Esophagus squamous epithelium (tissue), 5 donors: ENCODE measurements at regions not wholly inside any gene's neighbourhood (a gene's known extent, or its start where the extent isn't known, plus 50 kb on each side); places are given as distances from the start of the nearest gene placed in this dataset.
A peak's percentile ranks its signal among the peaks of the same experiment; 100 is the strongest.

Source experiments
- DNase-seq: peaks from one replicate; lab custom pipeline; 2025; lab: John Stamatoyannopoulos, UW
- H3K27ac ChIP-seq, 4 donors: fragments of 200-600 bp; sonication (generic); one replicate each; pipeline ENCODE4 v1.5.1; 2016 to 2019; ENCODE audit warnings: mild to moderate bottlenecking in 1 of 4
- H3K27me3 ChIP-seq, 4 donors: fragments of 200-600 bp; sonication (generic); 1 replicate in 3 of 4; 2 replicates in 1 of 4; pipeline versions ENCODE4 v1.5.1 to v1.6.0; 2017 to 2021; ENCODE audit warnings: antibody characterized with exemption in 1 of 4
- H3K36me3 ChIP-seq, 3 donors: fragments of 200-600 bp; sonication (generic); one replicate each; pipeline ENCODE4 v1.5.1; 2016 to 2019
- H3K4me1 ChIP-seq, 3 donors: fragments of 200-600 bp; sonication (generic); one replicate each; pipeline ENCODE4 v1.5.1; 2017 to 2019
- H3K4me3 ChIP-seq, 4 donors: fragments of 200-600 bp; sonication (generic); 1 replicate in 3 of 4; 2 replicates in 1 of 4; pipeline ENCODE4 v1.5.1; 2016 to 2019; ENCODE audit warnings: mild to moderate bottlenecking in 2 of 4, moderate library complexity in 1 of 4
- H3K9me3 ChIP-seq, 3 donors: fragments of 200-600 bp; sonication (generic); one replicate each; pipeline ENCODE4 v1.5.1; 2016 to 2019
- CTCF ChIP-seq, 6 experiments: fragments of 450-650 bp in 4 of 6; fragments of 200-600 bp in 2 of 6; sonication (generic) in 2 of 6; IDR thresholded peaks; one replicate each; pipeline ENCODE4 v1.5.1; 2016 to 2019; ENCODE audit warnings: antibody characterized with exemption in 6 of 6, mild to moderate bottlenecking in 4 of 6, moderate library complexity in 4 of 6
- POLR2A ChIP-seq, 4 donors: fragments of 450-650 bp; IDR thresholded peaks; one replicate each; pipeline ENCODE4 v1.6.1; 2017; ENCODE audit warnings: antibody characterized with exemption in 4 of 4, mild to moderate bottlenecking in 4 of 4, moderate library complexity in 3 of 4
- WGBS, 2 donors: methylation state at CpG; one replicate each; pipeline ENCODE4 v1.1.5; 2018; 5-methylcytosine and 5-hydroxymethylcytosine counted together
- intact Hi-C: fragments of 100-400 bp; cut with DNase I; formaldehyde crosslinking; loops from one replicate; pipeline ENCODE4 v1.15.0; 2022
- donor health status: DM: yes; HTN: yes; CAD: no.

GRCh38 chr9:79246170-79246569 is 325.6 kb upstream of the TLE4 start:
- no peak overlapping the region for H3K27ac ChIP-seq
- H3K36me3 ChIP-seq = no peaks in the 10 kb centered on the region
- H3K27me3 ChIP-seq = peaks cover 0 to 14% (median 0%) of the 10 kb centered on the region in 4 donors
- TF ChIP-seq CTCF (IDR thresholded peaks at IDR 0.05) (no peak), POLR2A (IDR thresholded peaks at IDR 0.05) (no peak)
- no peaks in the 10 kb centered on the region for H3K9me3 ChIP-seq
- H3K4me1 ChIP-seq = no peaks in the 10 kb centered on the region
- intact Hi-C loops = no loop called here
- WGBS, 2 donors = 71 to 86% methylated on average over 1 of the region's 1 CpG
- no peak overlapping the region for H3K4me3 ChIP-seq
- DNase-seq = no peak

DNA sequence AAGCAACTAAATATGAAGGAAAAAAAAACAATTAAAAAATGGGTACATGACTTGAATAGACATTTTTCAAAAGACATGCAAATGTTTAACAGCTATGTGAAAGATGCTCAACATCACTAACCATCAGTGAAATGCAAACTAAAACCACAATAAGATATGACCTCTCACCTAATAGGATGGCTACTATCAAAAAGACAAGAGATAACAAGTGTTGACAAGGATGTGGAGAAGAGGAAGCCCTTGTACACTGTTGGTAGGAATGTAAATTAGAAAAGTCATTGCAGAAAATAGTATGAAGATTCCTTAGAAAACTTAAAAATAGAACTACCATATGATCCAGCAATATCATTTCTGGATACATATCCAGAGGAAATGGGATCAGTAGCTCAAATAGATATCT is 324.7 kb upstream of the TLE4 start:
- Histone ChIP-seq H3K4me3 (no peak overlapping the region), H3K4me1 (no peaks in the 10 kb centered on the region), H3K27me3 (peaks cover 0 to 14% (median 0%) of the 10 kb centered on the region in 4 donors), H3K36me3 (no peaks in the 10 kb centered on the region), H3K27ac (no peak overlapping the region), H3K9me3 (no peaks in the 10 kb centered on the region)
- TF ChIP-seq CTCF (IDR thresholded peaks at IDR 0.05) (no peak), POLR2A (IDR thresholded peaks at IDR 0.05) (no peak)
- intact Hi-C loops = no loop called here
- no peak for DNase-seq

- Histone ChIP-seq H3K27ac (no peak overlapping the region), H3K4me1 (no peaks in the 10 kb centered on the region), H3K9me3 (no peaks in the 10 kb centered on the region), H3K36me3 (no peaks in the 10 kb centered on the region), H3K4me3 (no peak overlapping the region), H3K27me3 (peaks cover 0 to 31% (median 0%) of the 10 kb centered on the region in 4 donors)
- intact Hi-C loops = no loop called here
- DNase-seq = no peak
- TF ChIP-seq POLR2A (IDR thresholded peaks at IDR 0.05) (no peak), CTCF (IDR thresholded peaks at IDR 0.05) (no peak)
- 63 to 72% methylated on average over 1 of the region's 1 CpG for WGBS, 2 donors
Observed at GRCh38 chr9:79250806-79251205, 321.0 kb upstream of the TLE4 start.

- H3K27me3 ChIP-seq = peaks cover 0 to 64% (median 0%) of the 10 kb centered on the region in 4 donors
- DNase-seq = no peak
- H3K4me1 ChIP-seq = peaks cover 0 to 22% (median 7%) of the 10 kb centered on the region in 3 donors
- intact Hi-C loops = no loop called here
- WGBS, 2 donors = 77 to 89% methylated on average over 8 of the region's 8 CpGs
- no peak for TF ChIP-seq POLR2A (IDR thresholded peaks at IDR 0.05)
- peak in 1 of 6 experiments; percentile 40 for TF ChIP-seq CTCF (IDR thresholded peaks at IDR 0.05)
- no peaks in the 10 kb centered on the region for H3K36me3 ChIP-seq
- no peak overlapping the region for H3K4me3 ChIP-seq
- H3K27ac ChIP-seq = no peak overlapping the region
- no peaks in the 10 kb centered on the region for H3K9me3 ChIP-seq
Observed at GRCh38 chr9:79254900-79255650, 316.7 kb upstream of the TLE4 start.

DNA sequence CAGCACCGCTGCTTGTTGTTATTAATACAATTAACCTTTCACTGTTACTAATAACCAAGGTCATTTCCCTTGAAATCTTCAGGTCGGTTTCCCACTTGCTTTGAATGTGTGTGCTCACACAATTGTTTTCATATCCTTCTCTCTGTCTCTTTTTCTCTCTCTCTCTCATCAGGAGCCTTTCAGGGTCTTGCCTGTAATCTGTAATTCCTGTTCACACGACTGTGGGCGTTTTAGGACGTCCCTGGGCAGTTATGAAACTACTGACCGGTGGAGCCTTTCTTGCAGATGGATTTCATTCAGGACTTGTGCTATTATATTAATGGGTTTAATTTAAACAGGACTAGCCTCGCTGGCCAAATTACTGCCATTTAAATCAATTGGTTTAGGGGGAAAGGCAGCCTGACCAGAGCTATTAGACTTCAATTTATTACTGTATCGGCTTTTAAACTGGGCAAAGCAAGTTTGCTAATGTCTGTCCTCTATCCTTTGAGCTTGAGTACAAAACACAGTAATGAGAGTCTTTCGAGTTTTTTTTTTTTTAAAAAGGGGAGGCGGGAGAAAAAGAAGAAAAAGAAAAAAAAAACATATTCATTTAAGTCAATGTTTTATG is 316.0 kb upstream of the TLE4 start:
- no peak for DNase-seq
- H3K27ac ChIP-seq = no peak overlapping the region
- TF ChIP-seq CTCF (IDR thresholded peaks at IDR 0.05) (no peak), POLR2A (IDR thresholded peaks at IDR 0.05) (no peak)
- H3K4me1 ChIP-seq = peaks cover 0 to 22% (median 7%) of the 10 kb centered on the region in 3 donors
- no peaks in the 10 kb centered on the region for H3K36me3 ChIP-seq
- intact Hi-C loops = no loop called here
- H3K9me3 ChIP-seq = no peaks in the 10 kb centered on the region
- H3K4me3 ChIP-seq = no peak overlapping the region
- 64 to 75% methylated on average over 10 of the region's 10 CpGs for WGBS, 2 donors
- H3K27me3 ChIP-seq = peaks cover 0 to 64% (median 0%) of the 10 kb centered on the region in 4 donors
